Caco-2 (cell line): ENCODE measurements at regions not wholly inside any gene's neighbourhood (a gene's known extent, or its start where the extent isn't known, plus 50 kb on each side); places are given as distances from the start of the nearest gene placed in this dataset.

Experiments used
- BruUV-seq: library from RNA; stranded (reverse); fragments of 400-500 nt; replicated peaks from 2 replicates; lab custom pipeline; 2021; lab: Mats Ljungman, UMichigan
- CTCF ChIA-PET: fragments of 300-600 bp; sonication (Branson Sonifier 250); formaldehyde crosslinking; loops from one replicate; lab custom pipeline; 2022; ENCODE audit warnings: antibody characterized with exemption; lab: Charles Lee
- POLR2A ChIA-PET: fragments of 300-600 bp; sonication (Branson Sonifier 250); formaldehyde crosslinking; loops from one replicate; lab custom pipeline; 2022; ENCODE audit warnings: antibody characterized with exemption; lab: Charles Lee
- DNase-seq, 2 experiments: peaks; one replicate each; pipeline versions ENCODE4 v3.0.0 to v3.0.0-alpha.2; 2020 to 2022
- H3K27me3 ChIP-seq: replicated peaks from 2 replicates; pipeline ENCODE4 v1.6.0; 2011; ENCODE audit warnings: low read length; ENCODE audit not compliant: control insufficient read depth, insufficient read depth
- H3K36me3 ChIP-seq: 2 replicates; pipeline ENCODE4 v1.5.1; 2011; ENCODE audit warnings: low read length; ENCODE audit not compliant: control insufficient read depth, insufficient read depth
- H3K4me1 ChIP-seq: fragments of 250-450 bp; sonication (Bioruptor Pico); 2 replicates; pipeline ENCODE4 v1.5.1; 2020; ENCODE audit warnings: mild to moderate bottlenecking
- H3K4me3 ChIP-seq: 2 replicates; pipeline ENCODE4 v1.5.1; 2011; ENCODE audit warnings: low read depth, mild to moderate bottlenecking, control low read depth, low read length
- H3K9me3 ChIP-seq: fragments of 250-450 bp; sonication (Bioruptor Pico); 2 replicates; pipeline ENCODE4 v1.5.1; 2020; ENCODE audit warnings: mild to moderate bottlenecking, moderate library complexity
- H3K27ac Mint-ChIP-seq: one replicate; pipeline ENCODE4 v1.8.0; 2022; ENCODE audit warnings: mixed read lengths; ENCODE audit not compliant: unreplicated experiment
- H3K27me3 Mint-ChIP-seq: one replicate; pipeline ENCODE4 v1.8.0; 2022; ENCODE audit warnings: mixed read lengths; ENCODE audit not compliant: insufficient read depth, unreplicated experiment
- H3K36me3 Mint-ChIP-seq: one replicate; pipeline ENCODE4 v1.8.0; 2022; ENCODE audit warnings: mild to moderate bottlenecking, mixed read lengths; ENCODE audit not compliant: insufficient read depth, unreplicated experiment
- H3K4me1 Mint-ChIP-seq: one replicate; pipeline ENCODE4 v1.8.0; 2022; ENCODE audit warnings: low read depth, mixed read lengths; ENCODE audit not compliant: unreplicated experiment
- H3K4me3 Mint-ChIP-seq: one replicate; pipeline ENCODE4 v1.8.0; 2022; ENCODE audit warnings: mild to moderate bottlenecking, moderate library complexity, mixed read lengths; ENCODE audit not compliant: unreplicated experiment
- H3K9me3 Mint-ChIP-seq: one replicate; pipeline ENCODE4 v1.8.0; 2022; ENCODE audit warnings: mixed read lengths; ENCODE audit not compliant: unreplicated experiment
- CTCF ChIP-seq, 2 experiments: fragments of 200-600 bp in 1 of 2; IDR thresholded peaks; 1 replicate in 1 of 2; 2 replicates in 1 of 2; pipeline versions ENCODE4 v1.5.1 to v1.8.0; 2011 to 2022; ENCODE audit warnings: antibody characterized with exemption in 1 of 2, control low read depth in 1 of 2, inconsistent platforms in 1 of 2, low read depth in 1 of 2, low read length in 1 of 2, mild to moderate bottlenecking in 1 of 2, moderate library complexity in 1 of 2; ENCODE audit not compliant: insufficient read depth in 1 of 2, severe bottlenecking in 1 of 2, unreplicated experiment in 1 of 2
- intact Hi-C: fragments of 100-400 bp; cut with micrococcal nuclease; formaldehyde crosslinking; loops from one replicate; pipeline ENCODE4 v1.10.0; 2022; ENCODE audit not compliant: unreplicated experiment

GRCh38 chr10:2494399-2494798 lies 572.9 kb upstream of the PFKP start:
- H3K4me1 ChIP-seq = no peaks in the 10 kb centered on the region
- H3K36me3 Mint-ChIP-seq = no peaks in the 10 kb centered on the region
- no peak overlapping the region for H3K4me3 Mint-ChIP-seq
- no peak for DNase-seq
- no TSS peak for BruUV-seq
- TF ChIP-seq CTCF (IDR thresholded peaks at IDR 0.05; ENCODE audit: insufficient read depth in 1 of 2, low read depth in 1 of 2, low read length in 1 of 2, severe bottlenecking in 1 of 2, unreplicated experiment in 1 of 2) = no peak
- no peaks in the 10 kb centered on the region for H3K27me3 ChIP-seq
- H3K9me3 Mint-ChIP-seq = no peaks in the 10 kb centered on the region
- no peaks in the 10 kb centered on the region for H3K9me3 ChIP-seq
- ChIA-PET POLR2A (no interaction called here), CTCF (no interaction called here)
- no peak overlapping the region for H3K4me3 ChIP-seq
- intact Hi-C loops = no loop called here
- H3K27ac Mint-ChIP-seq = no peak overlapping the region
- H3K36me3 ChIP-seq = no peaks in the 10 kb centered on the region
- peaks cover 7% of the 10 kb centered on the region for H3K27me3 Mint-ChIP-seq
- no peaks in the 10 kb centered on the region for H3K4me1 Mint-ChIP-seq

GRCh38 chr10:2488446-2489005 lies 578.8 kb upstream of the PFKP start:
- no peak overlapping the region for H3K4me3 Mint-ChIP-seq
- TF ChIP-seq CTCF (IDR thresholded peaks at IDR 0.05; ENCODE audit: insufficient read depth in 1 of 2, low read depth in 1 of 2, low read length in 1 of 2, severe bottlenecking in 1 of 2, unreplicated experiment in 1 of 2) = no peak
- no peak overlapping the region for H3K4me3 ChIP-seq
- no peaks in the 10 kb centered on the region for H3K4me1 ChIP-seq
- H3K9me3 ChIP-seq = no peaks in the 10 kb centered on the region
- ChIA-PET POLR2A (no interaction called here), CTCF (no interaction called here)
- H3K36me3 ChIP-seq = no peaks in the 10 kb centered on the region
- BruUV-seq = no TSS peak
- H3K4me1 Mint-ChIP-seq = no peaks in the 10 kb centered on the region
- no peak overlapping the region for H3K27ac Mint-ChIP-seq
- H3K9me3 Mint-ChIP-seq = no peaks in the 10 kb centered on the region
- peaks cover 8% of the 10 kb centered on the region for H3K27me3 Mint-ChIP-seq
- no peak for DNase-seq
- H3K27me3 ChIP-seq = no peaks in the 10 kb centered on the region
- intact Hi-C loops = no loop called here
- H3K36me3 Mint-ChIP-seq = no peaks in the 10 kb centered on the region

GRCh38 chr10:2487921-2488320 lies 579.4 kb upstream of the PFKP start:
- Histone ChIP-seq H3K9me3 (no peaks in the 10 kb centered on the region), H3K27me3 (no peaks in the 10 kb centered on the region), H3K4me1 (no peaks in the 10 kb centered on the region), H3K4me3 (no peak overlapping the region), H3K36me3 (no peaks in the 10 kb centered on the region)
- H3K4me1 Mint-ChIP-seq = no peaks in the 10 kb centered on the region
- DNase-seq = no peak
- no peaks in the 10 kb centered on the region for H3K36me3 Mint-ChIP-seq
- no peak overlapping the region for H3K4me3 Mint-ChIP-seq
- intact Hi-C loops = no loop called here
- H3K9me3 Mint-ChIP-seq = no peaks in the 10 kb centered on the region
- ChIA-PET POLR2A (no interaction called here), CTCF (no interaction called here)
- H3K27ac Mint-ChIP-seq = no peak overlapping the region
- H3K27me3 Mint-ChIP-seq = peaks cover 11% of the 10 kb centered on the region
- BruUV-seq = no TSS peak
- TF ChIP-seq CTCF (IDR thresholded peaks at IDR 0.05; ENCODE audit: insufficient read depth in 1 of 2, low read depth in 1 of 2, low read length in 1 of 2, severe bottlenecking in 1 of 2, unreplicated experiment in 1 of 2) = no peak
